NB4 (cell line): ENCODE measurements at regions not wholly inside any gene's neighbourhood (a gene's known extent, or its start where the extent isn't known, plus 50 kb on each side); places are given as distances from the start of the nearest gene placed in this dataset.

Experiments used
- CTCF ChIP-seq: IDR thresholded peaks from one replicate; pipeline ENCODE4 v1.5.1; 2012; ENCODE audit warnings: low read depth, low read length
- MYC ChIP-seq: IDR thresholded peaks from 2 replicates; pipeline ENCODE4 v1.6.1; 2011; ENCODE audit warnings: low read depth, low read length
- POLR2A ChIP-seq: IDR thresholded peaks from 2 replicates; pipeline ENCODE4 v1.6.1; 2011; ENCODE audit warnings: mild to moderate bottlenecking; ENCODE audit not compliant: insufficient read length; ENCODE audit errors: extremely low read depth
- TF ChIP-seq, protein P1 (sequence below): IDR thresholded peaks from 2 replicates; pipeline ENCODE4 v1.6.1; 2011; ENCODE audit warnings: low read depth, low read length

- TF ChIP-seq CTCF (no peak), POLR2A (no peak), MYC (no peak)
- TF ChIP-seq, protein P1, sequence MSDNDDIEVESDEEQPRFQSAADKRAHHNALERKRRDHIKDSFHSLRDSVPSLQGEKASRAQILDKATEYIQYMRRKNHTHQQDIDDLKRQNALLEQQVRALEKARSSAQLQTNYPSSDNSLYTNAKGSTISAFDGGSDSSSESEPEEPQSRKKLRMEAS = no peak
Measured at GRCh38 chr13:29952245-29952644, 101.8 kb upstream of the UBL3 start.
